SU-DHL-6 (cell line): ENCODE measurements at regions not wholly inside any gene's neighbourhood (a gene's known extent, or its start where the extent isn't known, plus 50 kb on each side); places are given as distances from the start of the nearest gene placed in this dataset.

Experiments used
- EZH2phosphoT487 ChIP-seq: fragments of 200-600 bp; sonication (generic), shearing (Covaris generic); conservative IDR thresholded peaks from 2 replicates; pipeline ENCODE4 v1.6.1; 2018; ENCODE audit warnings: mild to moderate bottlenecking, antibody characterized with exemption, low read length, moderate library complexity, mixed read lengths
- TF ChIP-seq, protein P1 (sequence below): fragments of 200-600 bp; sonication (generic); IDR thresholded peaks from one replicate; pipeline ENCODE4 v1.5.1; 2017; ENCODE audit warnings: antibody characterized with exemption, mild to moderate bottlenecking, low read length, moderate library complexity; ENCODE audit not compliant: insufficient read depth, poor library complexity, severe bottlenecking

- TF ChIP-seq, protein P1, sequence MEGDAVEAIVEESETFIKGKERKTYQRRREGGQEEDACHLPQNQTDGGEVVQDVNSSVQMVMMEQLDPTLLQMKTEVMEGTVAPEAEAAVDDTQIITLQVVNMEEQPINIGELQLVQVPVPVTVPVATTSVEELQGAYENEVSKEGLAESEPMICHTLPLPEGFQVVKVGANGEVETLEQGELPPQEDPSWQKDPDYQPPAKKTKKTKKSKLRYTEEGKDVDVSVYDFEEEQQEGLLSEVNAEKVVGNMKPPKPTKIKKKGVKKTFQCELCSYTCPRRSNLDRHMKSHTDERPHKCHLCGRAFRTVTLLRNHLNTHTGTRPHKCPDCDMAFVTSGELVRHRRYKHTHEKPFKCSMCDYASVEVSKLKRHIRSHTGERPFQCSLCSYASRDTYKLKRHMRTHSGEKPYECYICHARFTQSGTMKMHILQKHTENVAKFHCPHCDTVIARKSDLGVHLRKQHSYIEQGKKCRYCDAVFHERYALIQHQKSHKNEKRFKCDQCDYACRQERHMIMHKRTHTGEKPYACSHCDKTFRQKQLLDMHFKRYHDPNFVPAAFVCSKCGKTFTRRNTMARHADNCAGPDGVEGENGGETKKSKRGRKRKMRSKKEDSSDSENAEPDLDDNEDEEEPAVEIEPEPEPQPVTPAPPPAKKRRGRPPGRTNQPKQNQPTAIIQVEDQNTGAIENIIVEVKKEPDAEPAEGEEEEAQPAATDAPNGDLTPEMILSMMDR, result no peak
- no peak for TF ChIP-seq EZH2phosphoT487
These were observed 83.5 kb upstream of the GPC1 start for GRCh38 chr2:240351826-240352426.
